ENCODE measurements at regions not wholly inside any gene's neighbourhood (a gene's known extent, or its start where the extent isn't known, plus 50 kb on each side); places are given as distances from the start of the nearest gene placed in this dataset.

DNA sequence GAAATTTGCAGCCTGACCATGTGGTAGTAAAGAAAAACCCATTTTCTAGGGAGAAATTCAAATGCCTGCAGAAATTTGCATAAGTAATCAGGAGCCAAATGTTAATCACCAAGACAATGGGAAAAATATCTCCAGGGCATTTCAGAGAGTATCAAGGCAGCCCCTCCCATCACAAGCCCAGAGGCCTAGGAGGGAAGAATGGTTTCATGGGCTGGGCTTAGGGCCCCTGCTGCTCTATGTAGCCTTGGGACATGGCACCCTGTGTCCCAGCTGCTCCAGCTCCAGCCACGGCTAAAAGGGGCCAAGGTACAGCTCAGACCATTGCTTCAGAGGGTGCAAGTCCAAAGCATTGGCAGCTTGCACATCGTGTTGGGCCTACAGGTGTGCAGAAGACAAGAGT is 117.2 kb upstream of the RALGAPA2 start:
- 95 to 100% methylated on average over 2 of the region's 2 CpGs for WGBS, 2 donors
- H3K4me1 ChIP-seq = peaks cover 0 to 7% of the 10 kb centered on the region in 2 donors
- no peak overlapping the region for H3K4me3 ChIP-seq (replicated peaks in 1 of 3)
- no peaks in the 10 kb centered on the region for H3K9me3 ChIP-seq
- no peak overlapping the region for H3K27ac ChIP-seq
- DNase-seq = no peak
- H3K27me3 ChIP-seq = no peaks in the 10 kb centered on the region
- intact Hi-C loops (cut with DNase I) = loop anchor here (5.0 kb wide), 1 partner anchor 162 kb away; no protein-coding TSS in a partner anchor
- TF ChIP-seq, protein P1, sequence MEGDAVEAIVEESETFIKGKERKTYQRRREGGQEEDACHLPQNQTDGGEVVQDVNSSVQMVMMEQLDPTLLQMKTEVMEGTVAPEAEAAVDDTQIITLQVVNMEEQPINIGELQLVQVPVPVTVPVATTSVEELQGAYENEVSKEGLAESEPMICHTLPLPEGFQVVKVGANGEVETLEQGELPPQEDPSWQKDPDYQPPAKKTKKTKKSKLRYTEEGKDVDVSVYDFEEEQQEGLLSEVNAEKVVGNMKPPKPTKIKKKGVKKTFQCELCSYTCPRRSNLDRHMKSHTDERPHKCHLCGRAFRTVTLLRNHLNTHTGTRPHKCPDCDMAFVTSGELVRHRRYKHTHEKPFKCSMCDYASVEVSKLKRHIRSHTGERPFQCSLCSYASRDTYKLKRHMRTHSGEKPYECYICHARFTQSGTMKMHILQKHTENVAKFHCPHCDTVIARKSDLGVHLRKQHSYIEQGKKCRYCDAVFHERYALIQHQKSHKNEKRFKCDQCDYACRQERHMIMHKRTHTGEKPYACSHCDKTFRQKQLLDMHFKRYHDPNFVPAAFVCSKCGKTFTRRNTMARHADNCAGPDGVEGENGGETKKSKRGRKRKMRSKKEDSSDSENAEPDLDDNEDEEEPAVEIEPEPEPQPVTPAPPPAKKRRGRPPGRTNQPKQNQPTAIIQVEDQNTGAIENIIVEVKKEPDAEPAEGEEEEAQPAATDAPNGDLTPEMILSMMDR (IDR thresholded peaks at IDR 0.05) = no peak
- H3K36me3 ChIP-seq = no peaks in the 10 kb centered on the region

- intact Hi-C loops (cut with DNase I) = loop anchor here (5.0 kb wide), 1 partner anchor 161 kb away; no protein-coding TSS in a partner anchor
- DNase-seq = no peak
- H3K36me3 ChIP-seq = no peaks in the 10 kb centered on the region
- no peaks in the 10 kb centered on the region for H3K27me3 ChIP-seq
- no peak overlapping the region for H3K4me3 ChIP-seq (replicated peaks in 1 of 3)
- H3K4me1 ChIP-seq = peaks cover 0 to 9% of the 10 kb centered on the region in 2 donors
- WGBS, 2 donors = 80 to 88% methylated on average over 3 to 4 of the region's 4 CpGs
- no peak for TF ChIP-seq POLR2A (IDR thresholded peaks at IDR 0.05)
- TF ChIP-seq, protein P1 (IDR thresholded peaks at IDR 0.05) = no peak
- H3K9me3 ChIP-seq = no peaks in the 10 kb centered on the region
- no peak overlapping the region for H3K27ac ChIP-seq
These were observed 115.7 kb upstream of the RALGAPA2 start for GRCh38 chr20:20827992-20828597.

GRCh38 chr20:20824924-20825584 is 112.6 kb upstream of the RALGAPA2 start:
- peak; percentile 56 to 68 for DNase-seq
- H3K4me1 ChIP-seq = peaks cover 0 to 9% of the 10 kb centered on the region in 2 donors
- no peaks in the 10 kb centered on the region for H3K27me3 ChIP-seq
- no peak overlapping the region for H3K27ac ChIP-seq
- TF ChIP-seq, protein P1 (IDR thresholded peaks at IDR 0.05) = peak; percentile 71 to 83 (median 80)
- no peak for TF ChIP-seq POLR2A (IDR thresholded peaks at IDR 0.05)
- no peak overlapping the region for H3K4me3 ChIP-seq (replicated peaks in 1 of 3)
- no peaks in the 10 kb centered on the region for H3K36me3 ChIP-seq
- intact Hi-C loops (cut with DNase I) = loop anchor here (5.0 kb wide), 1 partner anchor 158 kb away; no protein-coding TSS in a partner anchor
- H3K9me3 ChIP-seq = no peaks in the 10 kb centered on the region
- 19% methylated on average over 15 to 18 of the region's 18 CpGs for WGBS, 2 donors

DNA sequence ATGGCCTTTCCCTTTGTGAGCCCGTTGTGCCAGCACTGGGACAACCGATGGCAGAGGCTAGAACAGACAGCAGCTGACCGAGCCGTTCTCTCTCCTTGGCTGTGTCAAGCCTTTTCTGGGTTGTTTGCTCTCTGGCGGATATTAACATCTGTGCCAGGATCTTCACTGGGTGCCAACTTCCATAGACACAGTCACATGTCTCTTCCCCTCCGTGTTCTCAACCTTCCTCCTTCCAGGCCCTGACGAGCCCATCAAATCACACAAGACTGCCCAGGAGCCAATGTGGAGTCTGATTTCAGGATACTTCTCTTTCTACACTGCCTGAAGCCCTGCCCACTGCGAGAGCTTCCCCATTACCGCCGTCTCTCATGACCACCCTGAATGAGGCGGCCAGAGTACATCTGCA is 111.0 kb upstream of the RALGAPA2 start:
- Histone ChIP-seq H3K27me3 (no peaks in the 10 kb centered on the region), H3K36me3 (no peaks in the 10 kb centered on the region), H3K4me3 (replicated peaks in 1 of 3) (no peak overlapping the region), H3K27ac (no peak overlapping the region), H3K4me1 (peaks cover 0 to 9% of the 10 kb centered on the region in 2 donors), H3K9me3 (no peaks in the 10 kb centered on the region)
- TF ChIP-seq, protein P1 (IDR thresholded peaks at IDR 0.05) = no peak
- TF ChIP-seq POLR2A (IDR thresholded peaks at IDR 0.05) = no peak
- DNase-seq = no peak
- intact Hi-C loops (cut with DNase I) = no loop called here
- WGBS, 2 donors = 91 to 93% methylated on average over 11 of the region's 11 CpGs

Data from thyroid gland (tissue), 4 donors.